ENCODE measurements at regions not wholly inside any gene's neighbourhood (a gene's known extent, or its start where the extent isn't known, plus 50 kb on each side); places are given as distances from the start of the nearest gene placed in this dataset.

DNA sequence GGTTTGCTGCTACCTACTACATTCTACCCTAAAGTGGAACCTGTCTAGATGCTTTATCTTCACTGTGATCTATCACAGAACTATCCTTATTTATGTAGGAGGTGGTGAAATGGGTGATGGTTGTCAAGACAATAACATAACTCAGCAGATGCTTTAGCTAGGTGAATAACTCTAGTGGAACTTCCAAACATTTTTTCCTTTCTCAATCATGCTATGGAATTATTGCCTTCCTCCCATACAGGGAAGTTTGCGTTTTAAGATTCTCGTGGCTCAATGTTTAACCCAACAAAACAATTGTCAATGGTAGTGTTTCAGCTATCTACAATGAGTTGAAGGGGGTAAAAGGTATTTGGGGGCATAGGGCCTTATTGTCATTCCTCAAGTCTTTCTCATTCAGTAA is 82.6 kb upstream of the GLI2 start:
- DNase-seq: no peak
- intact Hi-C loops (cut with DNase I; ENCODE audit: low total_unique reads): no loop called here
- Histone ChIP-seq H3K36me3 (no peaks in the 10 kb centered on the region), H3K9me3 (peaks cover 0 to 26% (median 9%) of the 10 kb centered on the region in 3 donors), H3K27me3 (peaks cover 0 to 12% of the 10 kb centered on the region in 2 donors), H3K4me3 (no peak overlapping the region), H3K4me1 (peaks cover 0 to 23% (median 13%) of the 10 kb centered on the region in 4 donors), H3K27ac (no peak overlapping the region)
- TF ChIP-seq, protein P1, sequence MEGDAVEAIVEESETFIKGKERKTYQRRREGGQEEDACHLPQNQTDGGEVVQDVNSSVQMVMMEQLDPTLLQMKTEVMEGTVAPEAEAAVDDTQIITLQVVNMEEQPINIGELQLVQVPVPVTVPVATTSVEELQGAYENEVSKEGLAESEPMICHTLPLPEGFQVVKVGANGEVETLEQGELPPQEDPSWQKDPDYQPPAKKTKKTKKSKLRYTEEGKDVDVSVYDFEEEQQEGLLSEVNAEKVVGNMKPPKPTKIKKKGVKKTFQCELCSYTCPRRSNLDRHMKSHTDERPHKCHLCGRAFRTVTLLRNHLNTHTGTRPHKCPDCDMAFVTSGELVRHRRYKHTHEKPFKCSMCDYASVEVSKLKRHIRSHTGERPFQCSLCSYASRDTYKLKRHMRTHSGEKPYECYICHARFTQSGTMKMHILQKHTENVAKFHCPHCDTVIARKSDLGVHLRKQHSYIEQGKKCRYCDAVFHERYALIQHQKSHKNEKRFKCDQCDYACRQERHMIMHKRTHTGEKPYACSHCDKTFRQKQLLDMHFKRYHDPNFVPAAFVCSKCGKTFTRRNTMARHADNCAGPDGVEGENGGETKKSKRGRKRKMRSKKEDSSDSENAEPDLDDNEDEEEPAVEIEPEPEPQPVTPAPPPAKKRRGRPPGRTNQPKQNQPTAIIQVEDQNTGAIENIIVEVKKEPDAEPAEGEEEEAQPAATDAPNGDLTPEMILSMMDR (IDR thresholded peaks at IDR 0.05): no peak

DNA sequence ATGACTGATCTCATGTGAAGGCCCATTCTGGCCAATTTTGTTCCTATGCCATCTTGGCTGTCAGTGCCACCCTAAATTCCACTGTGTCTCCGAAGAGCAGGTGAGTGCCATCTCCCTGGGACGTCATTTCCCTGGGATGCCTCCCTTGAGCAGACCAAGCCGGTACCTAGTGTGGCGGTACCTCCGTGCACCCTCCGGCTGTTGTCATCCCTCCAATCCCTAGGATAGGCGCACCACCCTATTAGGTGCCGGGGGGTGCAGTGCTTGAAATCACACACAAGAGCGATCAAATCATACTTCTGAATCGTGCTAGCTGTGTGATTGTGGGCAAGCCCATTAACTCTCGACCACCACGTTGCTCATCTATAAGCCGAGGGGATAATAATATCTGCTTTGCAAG is 81.8 kb upstream of the GLI2 start:
- DNase-seq: no peak
- H3K4me3 ChIP-seq: no peak overlapping the region
- peaks cover 0 to 12% of the 10 kb centered on the region in 2 donors for H3K27me3 ChIP-seq
- TF ChIP-seq, protein P1 (IDR thresholded peaks at IDR 0.05): no peak
- no peaks in the 10 kb centered on the region for H3K36me3 ChIP-seq
- no peak overlapping the region for H3K27ac ChIP-seq
- peaks cover 0 to 26% (median 9%) of the 10 kb centered on the region in 3 donors for H3K9me3 ChIP-seq
- peaks cover 0 to 23% (median 13%) of the 10 kb centered on the region in 4 donors for H3K4me1 ChIP-seq
- intact Hi-C loops (cut with DNase I; ENCODE audit: low total_unique reads): no loop called here

DNA sequence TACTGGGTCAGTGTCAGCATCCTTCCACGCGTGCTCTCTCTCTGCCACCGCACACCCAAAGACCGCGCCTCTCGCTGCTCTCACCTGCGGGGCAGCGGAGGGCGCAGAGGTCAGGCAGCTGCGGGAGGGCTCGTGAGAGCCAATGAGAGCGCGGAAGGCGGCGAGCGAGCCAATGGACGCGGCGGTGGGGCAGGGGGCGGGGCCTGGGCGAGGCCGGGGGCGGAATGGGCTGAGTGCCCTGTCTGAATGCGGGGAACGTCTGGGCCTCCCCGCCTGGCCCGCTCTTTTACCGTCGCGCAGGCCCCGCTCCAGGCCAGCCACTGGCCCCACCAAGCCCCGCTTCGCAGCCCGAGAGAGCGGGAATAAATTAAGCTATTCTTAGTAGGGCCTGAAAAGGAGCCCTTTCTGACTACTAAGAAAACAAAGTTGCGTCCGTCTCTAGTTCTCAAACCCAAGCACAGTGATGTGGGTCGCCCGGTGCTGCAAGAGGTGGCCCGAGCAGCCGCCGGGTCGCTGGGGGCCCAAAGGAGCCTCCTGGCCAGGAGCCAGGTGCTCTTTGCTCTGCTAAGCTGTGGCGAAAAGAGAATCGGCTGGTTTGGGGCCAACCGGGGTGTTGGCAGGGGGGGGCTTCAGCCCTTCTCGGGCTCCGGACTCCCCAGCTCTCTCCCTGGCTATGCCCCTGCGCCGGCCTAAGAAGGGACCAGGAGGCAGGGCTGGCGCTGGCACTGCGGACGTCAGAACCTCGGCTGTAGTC is 81.1 kb upstream of the GLI2 start:
- Histone ChIP-seq H3K27ac (no peak overlapping the region), H3K4me1 (peaks cover 0 to 23% (median 13%) of the 10 kb centered on the region in 4 donors), H3K27me3 (peaks cover 0 to 12% of the 10 kb centered on the region in 2 donors), H3K9me3 (peaks cover 0 to 20% (median 4%) of the 10 kb centered on the region in 3 donors), H3K4me3 (peak overlapping the region; percentile 5 to 26), H3K36me3 (no peaks in the 10 kb centered on the region)
- TF ChIP-seq, protein P1 (IDR thresholded peaks at IDR 0.05): no peak
- intact Hi-C loops (cut with DNase I; ENCODE audit: low total_unique reads): no loop called here
- DNase-seq: no peak

DNA sequence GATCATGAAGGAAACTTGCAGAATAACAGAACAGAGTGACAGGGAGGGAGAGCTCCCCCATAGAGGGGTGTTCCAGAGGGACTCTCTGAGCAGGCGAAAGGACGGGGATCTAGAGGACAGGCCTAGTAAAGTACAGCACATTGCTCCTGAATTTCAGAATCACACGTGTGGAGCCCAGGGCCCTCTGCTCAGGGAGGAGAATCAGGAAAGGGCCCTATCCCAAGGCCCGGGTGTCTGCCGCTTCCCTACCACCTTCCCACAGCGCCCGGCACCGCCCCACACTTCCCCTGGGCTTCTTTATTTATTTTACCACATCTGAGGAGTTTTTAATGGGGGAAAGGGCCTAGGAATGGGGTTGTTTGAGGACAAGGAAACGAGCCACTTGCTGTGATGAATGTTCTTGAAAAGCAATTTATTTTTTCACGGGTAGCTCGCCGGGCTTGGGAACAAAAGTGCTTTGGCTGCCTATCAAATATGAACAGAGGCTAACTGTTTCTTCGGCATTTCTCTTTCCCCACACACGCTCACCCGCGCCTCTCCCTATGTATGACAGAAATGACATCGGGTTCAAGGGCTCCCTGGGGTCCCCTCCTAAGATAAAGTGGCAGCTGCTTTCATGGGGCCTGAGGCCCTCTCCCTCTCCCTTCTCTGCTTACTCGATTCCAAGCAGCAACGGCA is 79.3 kb upstream of the GLI2 start:
- H3K27me3 ChIP-seq: peaks cover 0 to 19% of the 10 kb centered on the region in 2 donors
- H3K36me3 ChIP-seq: no peaks in the 10 kb centered on the region
- H3K9me3 ChIP-seq: peaks cover 0 to 4% (median 0%) of the 10 kb centered on the region in 3 donors
- H3K27ac ChIP-seq: no peak overlapping the region
- peaks cover 0 to 33% (median 13%) of the 10 kb centered on the region in 4 donors for H3K4me1 ChIP-seq
- H3K4me3 ChIP-seq: no peak overlapping the region
- TF ChIP-seq, protein P1 (IDR thresholded peaks at IDR 0.05): no peak
- no peak for DNase-seq
- intact Hi-C loops (cut with DNase I; ENCODE audit: low total_unique reads): no loop called here

DNA sequence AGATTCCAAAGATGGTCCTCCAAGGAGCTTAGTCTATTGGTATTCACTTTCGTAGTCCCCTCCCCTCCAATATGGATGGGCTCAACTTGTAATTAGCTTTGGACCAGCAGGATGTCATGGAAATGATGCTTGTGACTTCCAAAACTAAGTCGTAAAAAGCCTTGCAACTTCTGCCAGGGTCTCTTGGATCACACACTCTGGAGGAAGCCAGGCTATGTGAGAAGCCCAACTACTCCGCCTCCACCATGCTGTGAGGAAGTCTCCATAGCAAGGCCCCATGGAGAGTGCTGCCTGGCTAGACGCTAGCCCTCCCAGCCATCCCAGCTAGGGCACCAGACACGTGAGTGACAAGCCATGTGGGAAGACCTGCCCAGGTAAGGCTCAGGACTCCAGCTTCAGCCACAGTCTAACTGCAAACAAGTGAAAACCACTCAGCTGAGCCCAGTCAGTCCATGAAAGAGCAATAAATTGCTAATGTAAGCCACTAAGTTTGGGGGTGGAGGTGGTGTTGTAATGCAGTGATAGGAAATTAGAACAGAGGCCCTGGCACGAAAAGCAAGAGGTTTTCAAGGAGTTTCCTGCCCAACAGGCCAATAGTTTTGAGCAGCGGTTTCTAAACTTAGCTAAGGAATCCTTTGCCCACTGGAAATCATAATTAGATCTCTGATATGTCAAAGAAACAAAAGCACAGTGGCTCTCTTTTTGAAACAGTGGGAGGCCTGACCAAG is 77.5 kb upstream of the GLI2 start:
- Histone ChIP-seq H3K36me3 (no peaks in the 10 kb centered on the region), H3K9me3 (no peaks in the 10 kb centered on the region), H3K27ac (no peak overlapping the region), H3K4me1 (peaks cover 0 to 38% (median 16%) of the 10 kb centered on the region in 4 donors), H3K4me3 (no peak overlapping the region), H3K27me3 (peaks cover 0 to 19% of the 10 kb centered on the region in 2 donors)
- intact Hi-C loops (cut with DNase I; ENCODE audit: low total_unique reads): no loop called here
- TF ChIP-seq, protein P1 (IDR thresholded peaks at IDR 0.05): no peak
- no peak for DNase-seq

All from tibial artery (tissue), 4 donors.